ENCODE measurements at regions not wholly inside any gene's neighbourhood (a gene's known extent, or its start where the extent isn't known, plus 50 kb on each side); places are given as distances from the start of the nearest gene placed in this dataset.

- TF ChIP-seq EZH2phosphoT487 (IDR thresholded peaks at IDR 0.05; ENCODE audit: borderline replicate concordance, low read length) (no peak), EZH2 (IDR thresholded peaks at IDR 0.05; ENCODE audit: low read length, unreplicated experiment) (no peak)
- TF ChIP-seq, protein P1, sequence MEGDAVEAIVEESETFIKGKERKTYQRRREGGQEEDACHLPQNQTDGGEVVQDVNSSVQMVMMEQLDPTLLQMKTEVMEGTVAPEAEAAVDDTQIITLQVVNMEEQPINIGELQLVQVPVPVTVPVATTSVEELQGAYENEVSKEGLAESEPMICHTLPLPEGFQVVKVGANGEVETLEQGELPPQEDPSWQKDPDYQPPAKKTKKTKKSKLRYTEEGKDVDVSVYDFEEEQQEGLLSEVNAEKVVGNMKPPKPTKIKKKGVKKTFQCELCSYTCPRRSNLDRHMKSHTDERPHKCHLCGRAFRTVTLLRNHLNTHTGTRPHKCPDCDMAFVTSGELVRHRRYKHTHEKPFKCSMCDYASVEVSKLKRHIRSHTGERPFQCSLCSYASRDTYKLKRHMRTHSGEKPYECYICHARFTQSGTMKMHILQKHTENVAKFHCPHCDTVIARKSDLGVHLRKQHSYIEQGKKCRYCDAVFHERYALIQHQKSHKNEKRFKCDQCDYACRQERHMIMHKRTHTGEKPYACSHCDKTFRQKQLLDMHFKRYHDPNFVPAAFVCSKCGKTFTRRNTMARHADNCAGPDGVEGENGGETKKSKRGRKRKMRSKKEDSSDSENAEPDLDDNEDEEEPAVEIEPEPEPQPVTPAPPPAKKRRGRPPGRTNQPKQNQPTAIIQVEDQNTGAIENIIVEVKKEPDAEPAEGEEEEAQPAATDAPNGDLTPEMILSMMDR (conservative IDR thresholded peaks at IDR 0.05; ENCODE audit: low read depth, low read length) = no peak
- Histone ChIP-seq H3K9me2 (replicated peaks; ENCODE audit: low read length) (no peaks in the 10 kb centered on the region), H3K4me1 (ENCODE audit: insufficient read depth, low read length) (no peaks in the 10 kb centered on the region), H3K36me3 (ENCODE audit: low read depth, low read length) (no peaks in the 10 kb centered on the region), H3K27ac (ENCODE audit: low read length) (no peak overlapping the region), H2AFZ (ENCODE audit: low read length) (no peak overlapping the region), H3K4me2 (ENCODE audit: low read length) (no peak overlapping the region), H3K4me3 (ENCODE audit: low read length) (no peak overlapping the region), H3K9me3 (ENCODE audit: low read length) (no peaks in the 10 kb centered on the region), H3K27me3 (ENCODE audit: low read length) (no peaks in the 10 kb centered on the region), H3K9ac (ENCODE audit: low read length) (no peak overlapping the region), H3K79me2 (ENCODE audit: low read length) (no peaks in the 10 kb centered on the region), H4K20me1 (ENCODE audit: low read length) (no peaks in the 10 kb centered on the region), H3F3A (ENCODE audit: low read length, unreplicated experiment) (no peaks in the 10 kb centered on the region)
- ChIA-PET CTCF (no interaction called here), POLR2A (ENCODE audit: unreplicated experiment) (no interaction called here)
- DNase-seq (no peak), ATAC-seq (no peak)
- BruUV-seq (replicated peaks) = no TSS peak
- intact Hi-C loops (cut with micrococcal nuclease) = no loop called here
These were observed 126.5 kb downstream of the CRYAA start for GRCh38 chr21:43295066-43295958.

- BruUV-seq (replicated peaks) = no TSS peak
- ChIA-PET CTCF (no interaction called here), POLR2A (ENCODE audit: unreplicated experiment) (no interaction called here)
- Histone ChIP-seq H3F3A (ENCODE audit: low read length, unreplicated experiment) (no peaks in the 10 kb centered on the region), H3K9ac (ENCODE audit: low read length) (no peak overlapping the region), H3K79me2 (ENCODE audit: low read length) (no peaks in the 10 kb centered on the region), H3K27me3 (ENCODE audit: low read length) (no peaks in the 10 kb centered on the region), H3K4me2 (ENCODE audit: low read length) (no peak overlapping the region), H3K27ac (ENCODE audit: low read length) (no peak overlapping the region), H3K9me2 (replicated peaks; ENCODE audit: low read length) (no peaks in the 10 kb centered on the region), H2AFZ (ENCODE audit: low read length) (no peak overlapping the region), H3K4me1 (ENCODE audit: insufficient read depth, low read length) (no peaks in the 10 kb centered on the region), H3K4me3 (ENCODE audit: low read length) (no peak overlapping the region), H3K36me3 (ENCODE audit: low read depth, low read length) (no peaks in the 10 kb centered on the region), H3K9me3 (ENCODE audit: low read length) (no peaks in the 10 kb centered on the region), H4K20me1 (ENCODE audit: low read length) (no peaks in the 10 kb centered on the region)
- DNase-seq (no peak), ATAC-seq (no peak)
- TF ChIP-seq, protein P1 (conservative IDR thresholded peaks at IDR 0.05; ENCODE audit: low read depth, low read length) = no peak
- no peak for TF ChIP-seq EZH2 (IDR thresholded peaks at IDR 0.05; ENCODE audit: low read length, unreplicated experiment)
- TF ChIP-seq EZH2phosphoT487 (IDR thresholded peaks at IDR 0.05; ENCODE audit: borderline replicate concordance, low read length) = no peak
- intact Hi-C loops (cut with micrococcal nuclease) = no loop called here
These were observed 125.5 kb downstream of the CRYAA start for GRCh38 chr21:43294194-43294902.

GRCh38 chr21:43292866-43293142 lies 124.0 kb downstream of the CRYAA start:
- no peak for ATAC-seq
- intact Hi-C loops (cut with micrococcal nuclease) = no loop called here

More at GRCh38 chr21:43292866-43293142, 124.0 kb downstream of the CRYAA start:
- H3K27ac ChIP-seq (ENCODE audit: low read length) = no peak overlapping the region
- H4K20me1 ChIP-seq (ENCODE audit: low read length) = no peaks in the 10 kb centered on the region
- no peak overlapping the region for H2AFZ ChIP-seq (ENCODE audit: low read length)
- ChIA-PET POLR2A (ENCODE audit: unreplicated experiment) (no interaction called here), CTCF (no interaction called here)
- no peak for DNase-seq
- no peaks in the 10 kb centered on the region for H3K36me3 ChIP-seq (ENCODE audit: low read depth, low read length)
- H3K9me2 ChIP-seq (replicated peaks; ENCODE audit: low read length) = no peaks in the 10 kb centered on the region
- H3K9ac ChIP-seq (ENCODE audit: low read length) = no peak overlapping the region
- no peak overlapping the region for H3K4me2 ChIP-seq (ENCODE audit: low read length)
- TF ChIP-seq, protein P1 (conservative IDR thresholded peaks at IDR 0.05; ENCODE audit: low read depth, low read length) = no peak
- no peak for TF ChIP-seq EZH2phosphoT487 (IDR thresholded peaks at IDR 0.05; ENCODE audit: borderline replicate concordance, low read length)
- no peak for TF ChIP-seq EZH2 (IDR thresholded peaks at IDR 0.05; ENCODE audit: low read length, unreplicated experiment)
- no peaks in the 10 kb centered on the region for H3K27me3 ChIP-seq (ENCODE audit: low read length)
- BruUV-seq (replicated peaks) = no TSS peak
- no peaks in the 10 kb centered on the region for H3K79me2 ChIP-seq (ENCODE audit: low read length)
- H3F3A ChIP-seq (ENCODE audit: low read length, unreplicated experiment) = peaks cover 1% of the 10 kb centered on the region
- no peak overlapping the region for H3K4me3 ChIP-seq (ENCODE audit: low read length)
- no peaks in the 10 kb centered on the region for H3K9me3 ChIP-seq (ENCODE audit: low read length)
- peaks cover 14% of the 10 kb centered on the region for H3K4me1 ChIP-seq (ENCODE audit: insufficient read depth, low read length)
